HG03442 (cell line): ENCODE measurements at regions not wholly inside any gene's neighbourhood (a gene's known extent, or its start where the extent isn't known, plus 50 kb on each side); places are given as distances from the start of the nearest gene placed in this dataset.

Experiments used
- ATAC-seq: cut with Tn5 transposase; IDR thresholded peaks from one replicate; pipeline ENCODE4 v1.9.1; 2021; ENCODE audit warnings: mild to moderate bottlenecking, moderate library complexity; ENCODE audit not compliant: unreplicated experiment

GRCh38 chr3:170732660-170733245 lies 137.2 kb downstream of the RPL22L1 start:
- ATAC-seq = no peak

- ATAC-seq = no peak
Measured at GRCh38 chr3:170731281-170731680, 138.7 kb downstream of the RPL22L1 start.

GRCh38 chr3:170730071-170730812 lies 139.8 kb downstream of the RPL22L1 start:
- no peak for ATAC-seq

- ATAC-seq = no peak
Measured at GRCh38 chr3:170728181-170728580, 141.8 kb downstream of the RPL22L1 start.

- no peak for ATAC-seq
Measured at GRCh38 chr3:170727754-170728153, 141.9 kb upstream of the SLC7A14 start.

GRCh38 chr3:170726976-170727661 lies 141.2 kb upstream of the SLC7A14 start:
- ATAC-seq = no peak

GRCh38 chr3:170725285-170725731 lies 139.4 kb upstream of the SLC7A14 start:
- no peak for ATAC-seq

- no peak for ATAC-seq
Measured at GRCh38 chr3:170724599-170725280, 138.9 kb upstream of the SLC7A14 start.

- no peak for ATAC-seq
Measured at GRCh38 chr3:170723241-170723640, 137.4 kb upstream of the SLC7A14 start.

- no peak for ATAC-seq
Measured at GRCh38 chr3:170721563-170721962, 135.7 kb upstream of the SLC7A14 start.

- no peak for ATAC-seq
Measured at GRCh38 chr3:170719300-170719699, 133.4 kb upstream of the SLC7A14 start.

GRCh38 chr3:170718848-170719247 lies 133.0 kb upstream of the SLC7A14 start:
- ATAC-seq = no peak

GRCh38 chr3:170717410-170718402 lies 131.8 kb upstream of the SLC7A14 start:
- no peak for ATAC-seq

GRCh38 chr3:170716172-170716805 lies 130.4 kb upstream of the SLC7A14 start:
- no peak for ATAC-seq

GRCh38 chr3:170714562-170715535 lies 129.0 kb upstream of the SLC7A14 start:
- no peak for ATAC-seq

GRCh38 chr3:170714122-170714521 lies 128.2 kb upstream of the SLC7A14 start:
- no peak for ATAC-seq

- no peak for ATAC-seq
Measured at GRCh38 chr3:170713653-170714052, 127.8 kb upstream of the SLC7A14 start.

- ATAC-seq = no peak
Measured at GRCh38 chr3:170712798-170713197, 126.9 kb upstream of the SLC7A14 start.

GRCh38 chr3:170712336-170712735 lies 126.5 kb upstream of the SLC7A14 start:
- ATAC-seq = no peak
